Osteocyte (in vitro differentiated cells): ENCODE measurements at regions not wholly inside any gene's neighbourhood (a gene's known extent, or its start where the extent isn't known, plus 50 kb on each side); places are given as distances from the start of the nearest gene placed in this dataset.

ENCODE experiments used
- DNase-seq: peaks from one replicate; pipeline ENCODE4 v3.0.0; 2021; ENCODE audit warnings: mixed read lengths; ENCODE audit not compliant: unreplicated experiment; ENCODE audit errors: extremely low spot score
- H3K27ac Mint-ChIP-seq: one replicate; pipeline ENCODE4 v1.8.0; 2021; ENCODE audit warnings: mild to moderate bottlenecking, mixed read lengths; ENCODE audit not compliant: unreplicated experiment
- H3K27me3 Mint-ChIP-seq: one replicate; pipeline ENCODE4 v1.8.0; 2021; ENCODE audit warnings: mixed read lengths; ENCODE audit not compliant: unreplicated experiment
- H3K36me3 Mint-ChIP-seq: one replicate; pipeline ENCODE4 v1.8.0; 2021; ENCODE audit warnings: mixed read lengths; ENCODE audit not compliant: unreplicated experiment
- H3K4me1 Mint-ChIP-seq: one replicate; pipeline ENCODE4 v1.8.0; 2021; ENCODE audit warnings: mixed read lengths; ENCODE audit not compliant: unreplicated experiment
- H3K4me3 Mint-ChIP-seq: one replicate; pipeline ENCODE4 v1.8.0; 2021; ENCODE audit warnings: mild to moderate bottlenecking, moderate library complexity, mixed read lengths; ENCODE audit not compliant: unreplicated experiment
- H3K9me3 Mint-ChIP-seq: one replicate; pipeline ENCODE4 v1.8.0; 2021; ENCODE audit warnings: mixed read lengths; ENCODE audit not compliant: unreplicated experiment
- TF ChIP-seq, protein P1 (sequence below): fragments of 200-600 bp; sonication (generic); IDR thresholded peaks from 2 replicates; pipeline ENCODE4 v1.5.0; 2021; ENCODE audit warnings: antibody characterized with exemption, mild to moderate bottlenecking, moderate library complexity

- DNase-seq, result no peak
- H3K4me3 Mint-ChIP-seq, result no peak overlapping the region
- no peaks in the 10 kb centered on the region for H3K36me3 Mint-ChIP-seq
- TF ChIP-seq, protein P1, sequence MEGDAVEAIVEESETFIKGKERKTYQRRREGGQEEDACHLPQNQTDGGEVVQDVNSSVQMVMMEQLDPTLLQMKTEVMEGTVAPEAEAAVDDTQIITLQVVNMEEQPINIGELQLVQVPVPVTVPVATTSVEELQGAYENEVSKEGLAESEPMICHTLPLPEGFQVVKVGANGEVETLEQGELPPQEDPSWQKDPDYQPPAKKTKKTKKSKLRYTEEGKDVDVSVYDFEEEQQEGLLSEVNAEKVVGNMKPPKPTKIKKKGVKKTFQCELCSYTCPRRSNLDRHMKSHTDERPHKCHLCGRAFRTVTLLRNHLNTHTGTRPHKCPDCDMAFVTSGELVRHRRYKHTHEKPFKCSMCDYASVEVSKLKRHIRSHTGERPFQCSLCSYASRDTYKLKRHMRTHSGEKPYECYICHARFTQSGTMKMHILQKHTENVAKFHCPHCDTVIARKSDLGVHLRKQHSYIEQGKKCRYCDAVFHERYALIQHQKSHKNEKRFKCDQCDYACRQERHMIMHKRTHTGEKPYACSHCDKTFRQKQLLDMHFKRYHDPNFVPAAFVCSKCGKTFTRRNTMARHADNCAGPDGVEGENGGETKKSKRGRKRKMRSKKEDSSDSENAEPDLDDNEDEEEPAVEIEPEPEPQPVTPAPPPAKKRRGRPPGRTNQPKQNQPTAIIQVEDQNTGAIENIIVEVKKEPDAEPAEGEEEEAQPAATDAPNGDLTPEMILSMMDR, result no peak
- H3K27ac Mint-ChIP-seq, result no peak overlapping the region
- peaks cover under 1% of the 10 kb centered on the region for H3K9me3 Mint-ChIP-seq
- H3K4me1 Mint-ChIP-seq, result no peaks in the 10 kb centered on the region
- H3K27me3 Mint-ChIP-seq, result no peaks in the 10 kb centered on the region
Observed at GRCh38 chr5:155260798-155261197, 247.2 kb downstream of the KIF4B start.

DNA sequence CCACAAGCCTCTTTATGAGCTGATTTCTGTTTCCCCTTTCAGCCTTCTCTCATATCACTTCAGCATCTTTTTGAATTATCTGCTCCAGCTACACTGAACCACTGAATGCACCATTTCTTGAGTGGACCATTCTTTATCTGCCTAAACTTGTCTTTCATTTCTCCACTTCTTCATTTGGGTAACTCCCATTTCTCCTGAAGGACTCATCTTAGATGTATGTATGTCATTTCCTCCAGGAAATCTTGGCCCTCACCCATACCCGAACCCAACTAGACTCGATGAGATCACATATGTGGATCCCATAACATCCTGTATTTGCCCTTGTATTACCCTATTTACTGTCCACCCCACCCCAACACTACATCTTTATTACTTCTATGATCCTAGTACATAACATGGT is 249.8 kb downstream of the KIF4B start:
- no peak overlapping the region for H3K4me3 Mint-ChIP-seq
- no peak for DNase-seq
- H3K4me1 Mint-ChIP-seq, result no peaks in the 10 kb centered on the region
- no peak overlapping the region for H3K27ac Mint-ChIP-seq
- no peaks in the 10 kb centered on the region for H3K36me3 Mint-ChIP-seq
- TF ChIP-seq, protein P1, result no peak
- peaks cover 4% of the 10 kb centered on the region for H3K9me3 Mint-ChIP-seq
- H3K27me3 Mint-ChIP-seq, result no peaks in the 10 kb centered on the region

GRCh38 chr5:155264809-155265208 is 251.3 kb downstream of the KIF4B start:
- H3K9me3 Mint-ChIP-seq, result peaks cover 8% of the 10 kb centered on the region
- TF ChIP-seq, protein P1, result no peak
- DNase-seq, result no peak
- H3K27me3 Mint-ChIP-seq, result no peaks in the 10 kb centered on the region
- no peaks in the 10 kb centered on the region for H3K36me3 Mint-ChIP-seq
- H3K4me3 Mint-ChIP-seq, result no peak overlapping the region
- H3K27ac Mint-ChIP-seq, result no peak overlapping the region
- H3K4me1 Mint-ChIP-seq, result no peaks in the 10 kb centered on the region

GRCh38 chr5:155268770-155269425 is 255.3 kb downstream of the KIF4B start:
- TF ChIP-seq, protein P1, result no peak
- H3K9me3 Mint-ChIP-seq, result peaks cover 17% of the 10 kb centered on the region
- no peak overlapping the region for H3K4me3 Mint-ChIP-seq
- no peaks in the 10 kb centered on the region for H3K4me1 Mint-ChIP-seq
- H3K27me3 Mint-ChIP-seq, result no peaks in the 10 kb centered on the region
- no peaks in the 10 kb centered on the region for H3K36me3 Mint-ChIP-seq
- no peak for DNase-seq
- no peak overlapping the region for H3K27ac Mint-ChIP-seq

DNA sequence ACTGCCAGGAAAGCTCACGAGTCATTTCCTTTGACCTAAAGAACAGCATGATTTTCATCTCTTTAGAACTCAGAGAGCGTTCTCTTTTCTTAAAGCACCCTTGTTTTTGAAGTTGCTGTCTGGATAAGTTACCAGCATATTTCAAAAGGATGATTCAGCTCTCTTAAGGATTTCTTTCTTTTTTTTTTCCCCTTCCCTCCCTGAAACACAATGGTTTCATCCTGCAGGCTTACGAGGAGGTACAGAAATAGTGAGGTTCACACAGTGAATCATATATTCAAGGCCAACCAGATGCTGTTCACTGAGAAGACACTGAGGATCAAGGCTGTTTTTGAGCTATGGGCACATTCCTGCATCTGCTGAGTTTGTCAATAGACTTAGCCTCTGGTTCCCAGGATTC is 257.2 kb downstream of the KIF4B start:
- Mint-ChIP-seq H3K27me3 (no peaks in the 10 kb centered on the region), H3K27ac (no peak overlapping the region), H3K4me3 (no peak overlapping the region), H3K36me3 (no peaks in the 10 kb centered on the region), H3K4me1 (no peaks in the 10 kb centered on the region), H3K9me3 (peaks cover 17% of the 10 kb centered on the region)
- TF ChIP-seq, protein P1, result no peak
- no peak for DNase-seq
